ENCODE measurements at regions not wholly inside any gene's neighbourhood (a gene's known extent, or its start where the extent isn't known, plus 50 kb on each side); places are given as distances from the start of the nearest gene placed in this dataset.
"Not testable (repeated sequence)": the region's sequence is repeated elsewhere in the genome, so short reads cannot be mapped to it uniquely, and the experiment has no call there.

DNA sequence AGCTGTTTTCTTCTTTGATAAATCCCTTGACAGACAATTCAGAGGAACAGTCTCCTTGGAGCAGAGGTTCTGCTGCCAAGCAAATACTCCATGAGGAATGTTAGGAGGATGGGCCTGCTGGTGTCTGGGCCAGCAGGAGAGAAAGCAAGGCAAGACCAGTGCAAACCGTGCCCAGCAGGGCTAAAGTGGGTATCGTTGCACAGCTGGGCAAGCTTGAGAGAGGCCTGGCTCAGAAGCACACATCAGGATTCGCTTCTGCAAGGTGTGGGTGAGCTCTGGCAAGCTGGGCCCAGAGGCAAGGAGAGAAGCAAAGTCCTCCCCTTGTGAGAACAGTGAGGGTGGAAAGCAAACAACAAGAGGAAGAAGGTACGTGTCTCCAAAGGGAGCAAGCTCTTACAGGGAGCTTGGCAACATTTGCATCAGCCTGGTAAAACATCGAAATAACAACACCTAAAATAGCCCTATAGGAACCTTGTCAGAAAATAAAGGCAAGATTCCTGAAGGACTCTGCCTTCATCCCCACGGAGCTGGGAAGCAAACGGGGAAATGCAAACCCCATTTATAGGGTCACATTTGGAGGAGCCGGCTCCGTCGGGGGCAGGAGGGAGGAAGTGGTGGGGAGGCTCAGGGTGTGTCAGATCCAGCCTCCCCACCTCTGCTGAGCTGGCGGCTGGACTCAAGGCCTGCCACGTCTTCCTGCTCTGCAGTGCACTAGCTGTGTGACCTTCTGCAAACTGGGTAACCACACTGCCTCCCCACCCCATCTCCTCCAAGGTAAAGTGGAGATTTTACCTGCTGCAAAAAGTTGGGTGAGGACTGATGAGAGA lies 62.3 kb upstream of the HIVEP3 start:
- DNase-seq (ENCODE audit: low read depth) = no peak

DNA sequence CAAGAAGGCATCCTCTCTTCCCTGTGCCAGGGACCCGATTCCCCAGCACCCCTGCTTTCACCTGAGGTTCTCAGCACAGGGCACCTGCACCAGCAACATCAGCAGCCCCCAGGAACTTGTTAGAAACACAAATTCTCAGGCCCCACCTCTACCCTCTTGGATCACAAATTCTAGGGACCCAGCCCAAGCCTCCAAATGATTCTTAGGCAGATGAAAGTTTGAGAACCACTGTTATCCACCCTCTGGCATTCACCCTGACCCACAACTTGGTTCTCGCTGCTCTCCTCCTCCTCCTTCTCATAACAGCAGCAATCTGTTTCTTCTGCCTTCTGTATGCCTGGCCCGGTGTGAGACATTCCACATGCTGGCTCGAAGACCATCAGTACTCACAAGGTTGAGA lies 60.3 kb upstream of the HIVEP3 start:
- DNase-seq (ENCODE audit: low read depth) = no peak

DNA sequence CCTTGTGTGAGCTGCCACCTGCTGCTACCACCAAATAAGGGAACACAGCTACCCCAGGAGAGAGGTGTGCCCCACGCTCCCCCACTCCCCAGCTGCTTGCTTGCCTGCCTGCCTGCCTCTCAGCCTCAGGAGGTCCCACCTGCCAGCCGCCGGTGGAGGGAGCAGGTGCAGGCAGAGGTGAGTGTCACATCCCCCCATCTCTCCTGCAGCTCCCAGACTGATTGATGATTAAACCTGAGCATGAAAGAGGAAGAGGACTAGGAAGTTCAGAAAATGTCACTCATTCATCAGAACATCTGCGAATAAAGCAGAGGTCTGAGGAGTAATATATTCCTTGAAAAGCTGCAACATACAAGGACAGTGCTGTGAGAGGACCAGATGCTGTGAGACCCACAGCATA lies 58.6 kb upstream of the HIVEP3 start:
- no peak for DNase-seq (ENCODE audit: low read depth)

DNA sequence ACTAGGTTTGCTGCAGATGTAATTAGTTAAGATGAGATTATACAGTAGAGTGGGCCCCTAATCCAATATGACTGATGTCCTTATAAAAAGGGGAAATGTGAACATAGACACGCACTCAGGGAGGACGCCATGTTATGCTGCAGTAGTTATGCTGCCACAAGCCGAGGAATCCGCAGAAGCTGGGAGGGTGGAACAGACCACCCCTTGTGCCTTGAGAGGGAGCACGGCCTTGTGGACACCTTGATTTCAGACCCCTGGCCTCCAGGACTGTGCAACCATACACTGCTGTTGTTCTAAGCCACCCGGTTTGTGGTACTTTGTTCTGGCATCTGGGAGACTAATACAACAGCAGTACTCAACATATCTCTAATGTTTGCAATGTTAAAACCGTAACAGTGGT lies 57.9 kb upstream of the HIVEP3 start:
- no peak for DNase-seq (ENCODE audit: low read depth)

DNA sequence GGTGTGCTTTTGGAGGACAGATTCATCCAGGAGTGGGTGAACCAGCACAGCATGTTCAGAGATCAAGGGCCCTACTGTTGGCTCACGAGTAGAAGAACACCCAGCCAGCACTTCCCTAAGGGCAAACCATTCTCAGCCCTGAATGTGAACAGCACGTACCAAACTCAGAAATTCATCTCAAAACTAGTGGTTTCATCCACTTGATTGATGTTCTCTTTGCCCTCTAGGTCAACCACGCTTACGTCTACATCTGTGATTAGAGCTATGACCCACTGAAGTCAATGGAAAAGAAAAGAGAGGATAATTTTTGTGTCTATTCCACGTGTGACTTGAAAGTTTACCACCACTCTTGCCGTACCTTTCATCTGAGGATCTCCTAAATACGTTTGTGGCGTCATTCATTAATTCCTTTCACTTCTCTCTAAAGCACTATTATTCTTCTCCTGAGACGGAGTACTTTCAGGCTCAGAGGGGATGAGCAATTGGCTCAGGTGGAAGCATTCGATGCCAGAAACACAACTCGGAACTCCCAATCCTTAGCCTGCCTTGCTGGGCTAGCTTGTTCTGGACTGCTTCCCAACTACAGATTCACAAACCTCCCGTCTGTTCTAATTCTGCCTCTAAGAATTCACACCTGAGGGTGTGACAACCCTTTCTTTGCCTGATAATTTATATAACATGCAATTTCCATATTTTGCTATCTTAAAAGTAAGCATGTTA lies 57.3 kb upstream of the HIVEP3 start:
- no peak for DNase-seq (ENCODE audit: low read depth)

DNA sequence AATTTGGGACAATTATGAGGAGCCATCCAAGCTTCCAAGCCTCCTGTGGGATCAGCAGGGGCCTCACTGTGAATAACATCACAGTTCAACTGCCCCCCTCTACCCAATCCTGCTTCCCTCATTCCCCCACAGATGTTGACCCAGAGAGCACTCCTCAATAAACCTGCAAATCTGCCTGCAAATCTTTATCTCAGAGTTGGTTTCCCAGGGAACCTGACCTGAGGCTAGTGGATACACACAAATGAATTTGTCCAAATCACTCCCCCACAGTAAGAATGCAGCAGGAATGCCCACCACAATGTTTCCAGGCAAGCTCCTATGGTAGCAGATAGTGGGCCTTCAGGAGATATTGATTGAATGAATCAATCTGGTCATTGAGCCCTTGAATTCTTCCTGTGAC lies 56.4 kb upstream of the HIVEP3 start:
- no peak for DNase-seq (ENCODE audit: low read depth)

DNA sequence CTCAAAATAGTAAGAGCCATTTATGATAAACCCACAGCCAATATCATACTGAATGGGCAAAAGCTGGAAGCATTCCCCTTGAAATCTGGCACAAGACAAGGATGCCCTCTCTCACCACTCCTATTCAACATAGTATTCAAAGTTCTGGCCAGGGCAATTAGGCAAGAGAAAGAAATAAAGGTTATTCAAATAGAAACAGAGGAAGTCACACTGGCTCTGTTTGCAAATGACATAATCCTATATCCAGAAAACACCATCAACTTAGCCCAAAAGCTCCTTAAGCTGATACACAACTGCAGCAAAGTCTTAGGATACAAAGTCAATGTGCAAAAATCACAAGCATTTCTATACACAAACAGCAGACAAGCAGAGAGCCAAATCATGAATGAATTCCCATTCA lies 49.8 kb upstream of the HIVEP3 start:
- not testable (repeated sequence) for DNase-seq (ENCODE audit: low read depth)

Data from CMK (cell line).